Progenitor cell of endocrine pancreas (in vitro differentiated cells): ENCODE measurements at regions not wholly inside any gene's neighbourhood (a gene's known extent, or its start where the extent isn't known, plus 50 kb on each side); places are given as distances from the start of the nearest gene placed in this dataset.

ENCODE experiments used
- DNase-seq: peaks from one replicate; pipeline ENCODE4 v3.0.0; 2021; ENCODE audit warnings: low spot score; ENCODE audit not compliant: unreplicated experiment
- H3K27ac Mint-ChIP-seq: 2 replicates; pipeline ENCODE4 v1.8.0; 2021; ENCODE audit warnings: mild to moderate bottlenecking, moderate library complexity, mixed read lengths
- H3K27me3 Mint-ChIP-seq: 2 replicates; pipeline ENCODE4 v1.8.0; 2021; ENCODE audit warnings: mixed read lengths
- H3K36me3 Mint-ChIP-seq: 2 replicates; pipeline ENCODE4 v1.8.0; 2022; ENCODE audit warnings: mixed read lengths; ENCODE audit not compliant: insufficient read depth
- H3K4me1 Mint-ChIP-seq: 2 replicates; pipeline ENCODE4 v1.8.0; 2021; ENCODE audit warnings: low read depth, mixed read lengths
- H3K4me3 Mint-ChIP-seq: 2 replicates; pipeline ENCODE4 v1.8.0; 2021; ENCODE audit warnings: low read depth, mild to moderate bottlenecking, moderate library complexity, mixed read lengths
- H3K9me3 Mint-ChIP-seq: 2 replicates; pipeline ENCODE4 v1.8.0; 2021; ENCODE audit warnings: low read depth, mixed read lengths
- CTCF ChIP-seq: fragments of 200-600 bp; sonication (generic); IDR thresholded peaks from one replicate; pipeline ENCODE4 v1.5.0; 2021; ENCODE audit warnings: antibody characterized with exemption, mild to moderate bottlenecking; ENCODE audit not compliant: unreplicated experiment

- TF ChIP-seq CTCF = no peak
- Mint-ChIP-seq H3K36me3 (no peaks in the 10 kb centered on the region), H3K27ac (no peak overlapping the region), H3K27me3 (peaks cover 18% of the 10 kb centered on the region), H3K4me3 (no peak overlapping the region), H3K9me3 (peaks cover 4% of the 10 kb centered on the region), H3K4me1 (no peaks in the 10 kb centered on the region)
- no peak for DNase-seq
Observed at GRCh38 chr1:217117973-217118465, 394.8 kb upstream of the ESRRG start.

- no peak overlapping the region for H3K27ac Mint-ChIP-seq
- no peaks in the 10 kb centered on the region for H3K9me3 Mint-ChIP-seq
- no peaks in the 10 kb centered on the region for H3K36me3 Mint-ChIP-seq
- H3K4me1 Mint-ChIP-seq = no peaks in the 10 kb centered on the region
- H3K27me3 Mint-ChIP-seq = peaks cover 23% of the 10 kb centered on the region
- no peak for TF ChIP-seq CTCF
- no peak overlapping the region for H3K4me3 Mint-ChIP-seq
- no peak for DNase-seq
Observed at GRCh38 chr1:217115404-217116380, 392.5 kb upstream of the ESRRG start.

GRCh38 chr1:217109928-217110327, 386.7 kb upstream of the ESRRG start:
- peaks cover 1% of the 10 kb centered on the region for H3K4me1 Mint-ChIP-seq
- H3K9me3 Mint-ChIP-seq = no peaks in the 10 kb centered on the region
- no peak overlapping the region for H3K4me3 Mint-ChIP-seq
- TF ChIP-seq CTCF = no peak
- no peak for DNase-seq
- H3K36me3 Mint-ChIP-seq = no peaks in the 10 kb centered on the region
- no peak overlapping the region for H3K27ac Mint-ChIP-seq
- H3K27me3 Mint-ChIP-seq = peaks cover 30% of the 10 kb centered on the region

GRCh38 chr1:217106231-217106901, 383.1 kb upstream of the ESRRG start:
- H3K4me3 Mint-ChIP-seq = no peak overlapping the region
- H3K9me3 Mint-ChIP-seq = no peaks in the 10 kb centered on the region
- H3K4me1 Mint-ChIP-seq = peaks cover 1% of the 10 kb centered on the region
- H3K36me3 Mint-ChIP-seq = no peaks in the 10 kb centered on the region
- DNase-seq = no peak
- H3K27ac Mint-ChIP-seq = no peak overlapping the region
- TF ChIP-seq CTCF = no peak
- H3K27me3 Mint-ChIP-seq = peaks cover 23% of the 10 kb centered on the region

GRCh38 chr1:217105437-217105836, 382.2 kb upstream of the ESRRG start:
- Mint-ChIP-seq H3K36me3 (no peaks in the 10 kb centered on the region), H3K9me3 (no peaks in the 10 kb centered on the region), H3K4me1 (peaks cover 1% of the 10 kb centered on the region), H3K4me3 (no peak overlapping the region), H3K27me3 (peaks cover 27% of the 10 kb centered on the region), H3K27ac (no peak overlapping the region)
- no peak for DNase-seq
- no peak for TF ChIP-seq CTCF
